A549 (cell line): ENCODE measurements at regions not wholly inside any gene's neighbourhood (a gene's known extent, or its start where the extent isn't known, plus 50 kb on each side); places are given as distances from the start of the nearest gene placed in this dataset.

Experiments
- ATAC-seq, 2 experiments: fragments of 200-7000 bp in 1 of 2; fragments of >200 bp in 1 of 2; cut with Nextera tagmentation in 1 of 2; cut with Tn5 transposase in 1 of 2; 3 replicates each; pipeline versions ENCODE4 v1.8.0 to v1.9.1; 2018 to 2020; ENCODE audit warnings: mild to moderate bottlenecking in 1 of 2, moderate library complexity in 1 of 2
- CTCF ChIA-PET: fragments of 300-600 bp; sonication (Branson Sonifier 250); formaldehyde crosslinking; extraction: SDS; loops from one replicate; lab custom pipeline; 2021; ENCODE audit warnings: antibody characterized with exemption, inconsistent platforms; lab: Yijun Ruan, JAX
- POLR2A ChIA-PET: fragments of 350-600 bp; formaldehyde crosslinking; extraction: SDS; loops from one replicate; lab custom pipeline; 2021; ENCODE audit warnings: antibody characterized with exemption, inconsistent platforms; lab: Yijun Ruan, JAX
- DNase-seq, 2 experiments: peaks; one replicate each; pipeline versions ENCODE4 v3.0.0 to v3.0.0-alpha.2; 2011 to 2016; ENCODE audit warnings: low read depth in 1 of 2, low spot score in 1 of 2
- FAIRE-seq: peaks from 2 replicates; lab custom pipeline; 2011; peaks lifted over from hg19 to GRCh38; lab: Jason Lieb, UNC
- H3K27ac ChIP-seq, 2 experiments: fragments of >200 bp; sonication (Bioruptor Twin); formaldehyde crosslinking; 3 replicates each; pipeline ENCODE4 v1.5.1; 2016 to 2017
- H3K4me1 ChIP-seq: fragments of >200 bp; sonication (Bioruptor Twin); formaldehyde crosslinking; 3 replicates; pipeline ENCODE4 v1.6.1; 2016
- H3K4me2 ChIP-seq: fragments of >200 bp; sonication (Bioruptor Twin); formaldehyde crosslinking; 3 replicates; pipeline ENCODE4 v1.6.1; 2016
- H3K4me3 ChIP-seq: fragments of >200 bp; sonication (Bioruptor Twin); formaldehyde crosslinking; 3 replicates; pipeline ENCODE4 v1.5.1; 2016
- H3K9me3 ChIP-seq: fragments of >200 bp; sonication (Bioruptor Twin); formaldehyde crosslinking; 3 replicates; pipeline ENCODE4 v1.6.1; 2016
- CHD4 ChIP-seq: fragments of 200-600 bp; sonication (generic); IDR thresholded peaks from 2 replicates; pipeline ENCODE4 v1.6.1; 2016; ENCODE audit warnings: antibody characterized with exemption, mild to moderate bottlenecking, borderline replicate concordance
- EHF ChIP-seq: fragments of 250-450 bp; sonication (Bioruptor Pico); IDR thresholded peaks from 2 replicates; pipeline ENCODE4 v1.5.0; 2020; ENCODE audit warnings: mild to moderate bottlenecking
- ELK1 ChIP-seq: fragments of 150-350 bp; IDR thresholded peaks from 2 replicates; pipeline ENCODE4 v1.6.1; 2014; ENCODE audit warnings: low read depth, mild to moderate bottlenecking, low read length
- ESRRA ChIP-seq: fragments of 150-350 bp; IDR thresholded peaks from 2 replicates; pipeline ENCODE4 v1.6.1; 2014; ENCODE audit warnings: mild to moderate bottlenecking, low read length, borderline replicate concordance
- FOSB ChIP-seq: fragments of 250-450 bp; sonication (Bioruptor Pico); IDR thresholded peaks from 2 replicates; pipeline ENCODE4 v1.5.0; 2020; ENCODE audit warnings: mild to moderate bottlenecking, moderate library complexity
- FOSL2 ChIP-seq, 2 experiments: fragments of 450-650 bp in 1 of 2; fragments of >200 bp in 1 of 2; sonication (Bioruptor Twin) in 1 of 2; formaldehyde crosslinking; IDR thresholded peaks; 2 replicates each; pipeline versions ENCODE4 v1.5.0 to v1.6.1; 2016 to 2020; ENCODE audit warnings: mild to moderate bottlenecking in 1 of 2, moderate library complexity in 1 of 2
- HDAC2 ChIP-seq: fragments of 200-600 bp; sonication (generic); IDR thresholded peaks from 2 replicates; pipeline ENCODE4 v1.6.1; 2016
- HEYL ChIP-seq: fragments of 250-450 bp; sonication (Bioruptor Pico); IDR thresholded peaks from 2 replicates; pipeline ENCODE4 v1.8.0; 2021; ENCODE audit warnings: mild to moderate bottlenecking, moderate library complexity
- HMGXB4 ChIP-seq: fragments of 250-450 bp; sonication (Bioruptor Pico); IDR thresholded peaks from 2 replicates; pipeline ENCODE4 v1.5.0; 2021; ENCODE audit warnings: mild to moderate bottlenecking, moderate library complexity, borderline replicate concordance
- HOXB13 ChIP-seq: fragments of 250-450 bp; sonication (Bioruptor Pico); IDR thresholded peaks from 2 replicates; pipeline ENCODE4 v1.5.0; 2020; ENCODE audit warnings: low read depth, mild to moderate bottlenecking, moderate library complexity
- JUN ChIP-seq, 2 experiments: fragments of >200 bp; sonication (Bioruptor Twin); formaldehyde crosslinking; IDR thresholded peaks; 2 replicates in 1 of 2; 3 replicates in 1 of 2; pipeline ENCODE4 v1.6.1; 2016 to 2017
- JUNB ChIP-seq: fragments of >200 bp; sonication (Bioruptor Twin); formaldehyde crosslinking; IDR thresholded peaks from 2 replicates; pipeline ENCODE4 v1.6.1; 2016
- KDM1A ChIP-seq: fragments of 200-600 bp; sonication (generic); IDR thresholded peaks from 2 replicates; pipeline ENCODE4 v1.6.1; 2016; ENCODE audit warnings: low read depth, mild to moderate bottlenecking
- MAFK ChIP-seq: fragments of 450-650 bp; IDR thresholded peaks from 2 replicates; pipeline ENCODE4 v1.6.1; 2014; ENCODE audit not compliant: partially characterized antibody
- MAX ChIP-seq: IDR thresholded peaks from 2 replicates; pipeline ENCODE4 v1.6.1; 2012
- PBX3 ChIP-seq: IDR thresholded peaks from 2 replicates; pipeline ENCODE4 v1.6.1; 2012
- RARB ChIP-seq: fragments of 250-450 bp; sonication (Bioruptor Pico); IDR thresholded peaks from 2 replicates; pipeline ENCODE4 v1.8.0; 2021; ENCODE audit warnings: mild to moderate bottlenecking, moderate library complexity
- RCOR1 ChIP-seq: fragments of 150-350 bp; IDR thresholded peaks from 2 replicates; pipeline ENCODE4 v1.6.1; 2014; ENCODE audit warnings: antibody characterized with exemption, low read length, low read depth
- TFCP2L1 ChIP-seq: fragments of 250-450 bp; sonication (Bioruptor Pico); IDR thresholded peaks from 2 replicates; pipeline ENCODE4 v1.5.0; 2021; ENCODE audit warnings: mild to moderate bottlenecking
- ZC3H11A ChIP-seq: fragments of 450-650 bp; IDR thresholded peaks from 2 replicates; pipeline ENCODE4 v1.6.1; 2014; ENCODE audit warnings: antibody characterized with exemption, mild to moderate bottlenecking
- ZNF302 ChIP-seq: fragments of 250-450 bp; sonication (Bioruptor Pico); IDR thresholded peaks from 2 replicates; pipeline ENCODE4 v1.9.0; 2021; ENCODE audit warnings: inconsistent platforms, mild to moderate bottlenecking, moderate library complexity
- WGBS: methylation state at CpG from one replicate; pipeline ENCODE4 v1.1.6; 2017; ENCODE audit errors: missing lambda C conversion rate; 5-methylcytosine and 5-hydroxymethylcytosine counted together
- TF ChIP-seq, protein P1 (sequence below): fragments of 200-600 bp; sonication (generic); IDR thresholded peaks from 2 replicates; pipeline ENCODE4 v1.6.1; 2016; ENCODE audit warnings: antibody characterized with exemption, mild to moderate bottlenecking, moderate library complexity
- TF ChIP-seq, protein P2 (sequence below): fragments of 250-450 bp; sonication (Bioruptor Pico); IDR thresholded peaks from 2 replicates; pipeline ENCODE4 v1.5.0; 2020; ENCODE audit warnings: low read depth, mild to moderate bottlenecking, moderate library complexity

- no peak for TF ChIP-seq MAX
- TF ChIP-seq ZNF302: no peak
- no peak for TF ChIP-seq ZC3H11A
- TF ChIP-seq TFCP2L1 (CRISPR knock-in tag): no peak
- TF ChIP-seq, protein P1, sequence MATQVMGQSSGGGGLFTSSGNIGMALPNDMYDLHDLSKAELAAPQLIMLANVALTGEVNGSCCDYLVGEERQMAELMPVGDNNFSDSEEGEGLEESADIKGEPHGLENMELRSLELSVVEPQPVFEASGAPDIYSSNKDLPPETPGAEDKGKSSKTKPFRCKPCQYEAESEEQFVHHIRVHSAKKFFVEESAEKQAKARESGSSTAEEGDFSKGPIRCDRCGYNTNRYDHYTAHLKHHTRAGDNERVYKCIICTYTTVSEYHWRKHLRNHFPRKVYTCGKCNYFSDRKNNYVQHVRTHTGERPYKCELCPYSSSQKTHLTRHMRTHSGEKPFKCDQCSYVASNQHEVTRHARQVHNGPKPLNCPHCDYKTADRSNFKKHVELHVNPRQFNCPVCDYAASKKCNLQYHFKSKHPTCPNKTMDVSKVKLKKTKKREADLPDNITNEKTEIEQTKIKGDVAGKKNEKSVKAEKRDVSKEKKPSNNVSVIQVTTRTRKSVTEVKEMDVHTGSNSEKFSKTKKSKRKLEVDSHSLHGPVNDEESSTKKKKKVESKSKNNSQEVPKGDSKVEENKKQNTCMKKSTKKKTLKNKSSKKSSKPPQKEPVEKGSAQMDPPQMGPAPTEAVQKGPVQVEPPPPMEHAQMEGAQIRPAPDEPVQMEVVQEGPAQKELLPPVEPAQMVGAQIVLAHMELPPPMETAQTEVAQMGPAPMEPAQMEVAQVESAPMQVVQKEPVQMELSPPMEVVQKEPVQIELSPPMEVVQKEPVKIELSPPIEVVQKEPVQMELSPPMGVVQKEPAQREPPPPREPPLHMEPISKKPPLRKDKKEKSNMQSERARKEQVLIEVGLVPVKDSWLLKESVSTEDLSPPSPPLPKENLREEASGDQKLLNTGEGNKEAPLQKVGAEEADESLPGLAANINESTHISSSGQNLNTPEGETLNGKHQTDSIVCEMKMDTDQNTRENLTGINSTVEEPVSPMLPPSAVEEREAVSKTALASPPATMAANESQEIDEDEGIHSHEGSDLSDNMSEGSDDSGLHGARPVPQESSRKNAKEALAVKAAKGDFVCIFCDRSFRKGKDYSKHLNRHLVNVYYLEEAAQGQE: no peak
- TF ChIP-seq ESRRA: no peak
- TF ChIP-seq, protein P2, sequence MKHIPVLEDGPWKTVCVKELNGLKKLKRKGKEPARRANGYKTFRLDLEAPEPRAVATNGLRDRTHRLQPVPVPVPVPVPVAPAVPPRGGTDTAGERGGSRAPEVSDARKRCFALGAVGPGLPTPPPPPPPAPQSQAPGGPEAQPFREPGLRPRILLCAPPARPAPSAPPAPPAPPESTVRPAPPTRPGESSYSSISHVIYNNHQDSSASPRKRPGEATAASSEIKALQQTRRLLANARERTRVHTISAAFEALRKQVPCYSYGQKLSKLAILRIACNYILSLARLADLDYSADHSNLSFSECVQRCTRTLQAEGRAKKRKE (CRISPR knock-in tag): no peak
- TF ChIP-seq ELK1: no peak
- TF ChIP-seq JUN (IDR thresholded peaks at IDR 0.05): no peak
- TF ChIP-seq RARB (CRISPR knock-in tag): no peak
- Histone ChIP-seq H3K4me3 (no peak overlapping the region), H3K27ac (no peak overlapping the region), H3K4me1 (no peaks in the 10 kb centered on the region), H3K4me2 (no peak overlapping the region), H3K9me3 (no peaks in the 10 kb centered on the region)
- CTCF ChIA-PET: no interaction called here
- DNase-seq (no peak), FAIRE-seq (no peak), ATAC-seq (no peak)
- POLR2A ChIA-PET: no interaction called here
Measured at GRCh38 chrX:43087830-43088229, 309.9 kb upstream of the PPP1R2C start.

GRCh38 chrX:43096830-43097229 lies 318.9 kb upstream of the PPP1R2C start:
- Histone ChIP-seq H3K9me3 (no peaks in the 10 kb centered on the region), H3K4me1 (no peaks in the 10 kb centered on the region), H3K27ac (no peak overlapping the region), H3K4me2 (no peak overlapping the region), H3K4me3 (no peak overlapping the region)
- DNase-seq (no peak), FAIRE-seq (peak; percentile 83), ATAC-seq (no peak)
- CTCF ChIA-PET: no interaction called here
- POLR2A ChIA-PET: no interaction called here
- TF ChIP-seq CHD4: no peak
- no peak for TF ChIP-seq JUNB
- no peak for TF ChIP-seq ESRRA
- no peak for TF ChIP-seq HDAC2
- no peak for TF ChIP-seq FOSB (CRISPR knock-in tag)
- TF ChIP-seq, protein P2 (CRISPR knock-in tag): no peak
- TF ChIP-seq HMGXB4 (CRISPR knock-in tag): no peak
- TF ChIP-seq HEYL (CRISPR knock-in tag): no peak
- no peak for TF ChIP-seq KDM1A
- no peak for TF ChIP-seq PBX3
- TF ChIP-seq FOSL2 (IDR thresholded peaks at IDR 0.05): no peak
- no peak for TF ChIP-seq FOSL2 (CRISPR knock-in tag; IDR thresholded peaks at IDR 0.05)
- no peak for TF ChIP-seq RCOR1
- no peak for TF ChIP-seq HOXB13 (CRISPR knock-in tag)
- no peak for TF ChIP-seq MAX
- no peak for TF ChIP-seq MAFK
- no peak for TF ChIP-seq JUN (IDR thresholded peaks at IDR 0.05)
- TF ChIP-seq EHF (CRISPR knock-in tag): no peak
- 0% methylated on average over 2 of the region's 2 CpGs for WGBS
